ENCODE measurements at regions not wholly inside any gene's neighbourhood (a gene's known extent, or its start where the extent isn't known, plus 50 kb on each side); places are given as distances from the start of the nearest gene placed in this dataset.

- no peak for DNase-seq (ENCODE audit: low read depth)
These were observed 323.4 kb downstream of the PIK3R1 start for GRCh38 chr5:68538814-68539420.

- DNase-seq (ENCODE audit: low read depth): no peak
These were observed 325.4 kb downstream of the PIK3R1 start for GRCh38 chr5:68540798-68541590.

GRCh38 chr5:68542207-68542606 is 326.7 kb downstream of the PIK3R1 start:
- no peak for DNase-seq (ENCODE audit: low read depth)

GRCh38 chr5:68543212-68543611 is 327.7 kb downstream of the PIK3R1 start:
- DNase-seq (ENCODE audit: low read depth): no peak

- DNase-seq (ENCODE audit: low read depth): no peak
These were observed 328.6 kb downstream of the PIK3R1 start for GRCh38 chr5:68544091-68544647.

GRCh38 chr5:68544648-68545552 is 329.3 kb downstream of the PIK3R1 start:
- DNase-seq (ENCODE audit: low read depth): no peak

GRCh38 chr5:68545636-68546295 is 330.2 kb downstream of the PIK3R1 start:
- DNase-seq (ENCODE audit: low read depth): no peak

GRCh38 chr5:68547056-68547455 is 331.5 kb downstream of the PIK3R1 start:
- no peak for DNase-seq (ENCODE audit: low read depth)

- DNase-seq (ENCODE audit: low read depth): no peak
These were observed 332.1 kb downstream of the PIK3R1 start for GRCh38 chr5:68547622-68548021.

GRCh38 chr5:68548959-68549676 is 333.6 kb downstream of the PIK3R1 start:
- no peak for DNase-seq (ENCODE audit: low read depth)

GRCh38 chr5:68550015-68550414 is 334.5 kb downstream of the PIK3R1 start:
- no peak for DNase-seq (ENCODE audit: low read depth)

GRCh38 chr5:68551436-68551835 is 335.9 kb downstream of the PIK3R1 start:
- DNase-seq (ENCODE audit: low read depth): no peak

GRCh38 chr5:68554571-68555279 is 339.2 kb downstream of the PIK3R1 start:
- DNase-seq (ENCODE audit: low read depth): no peak

- no peak for DNase-seq (ENCODE audit: low read depth)
These were observed 340.5 kb downstream of the PIK3R1 start for GRCh38 chr5:68555907-68556681.

- no peak for DNase-seq (ENCODE audit: low read depth)
These were observed 341.8 kb downstream of the PIK3R1 start for GRCh38 chr5:68557162-68557936.

- no peak for DNase-seq (ENCODE audit: low read depth)
These were observed 346.8 kb downstream of the PIK3R1 start for GRCh38 chr5:68562308-68562707.

GRCh38 chr5:68565427-68565826 is 349.9 kb downstream of the PIK3R1 start:
- DNase-seq (ENCODE audit: low read depth): no peak

GRCh38 chr5:68576805-68577204 is 361.2 kb downstream of the PIK3R1 start:
- DNase-seq (ENCODE audit: low read depth): no peak

GRCh38 chr5:68582284-68582683 is 366.7 kb downstream of the PIK3R1 start:
- DNase-seq (ENCODE audit: low read depth): no peak

All from stimulated activated CD8-positive, alpha-beta memory T cell treated with anti-CD3 and anti-CD28 coated beads, Interleukin-4, amount 100 ng/mL, for 24 hours (primary cell).